T-helper 1 cell treated with Interleukin-12 subunit alpha and Interleukin-12 subunit beta and Interleukin-4 antibody, amounts not matched to agents 30 μg/mL and 1 μg/mL, for 36 hours (primary cell): ENCODE measurements at regions not wholly inside any gene's neighbourhood (a gene's known extent, or its start where the extent isn't known, plus 50 kb on each side); places are given as distances from the start of the nearest gene placed in this dataset.

ENCODE experiments used
- H3K27ac Mint-ChIP-seq: one replicate; pipeline ENCODE4 v1.8.0; 2021; ENCODE audit warnings: mild to moderate bottlenecking, mixed read lengths
- H3K27me3 Mint-ChIP-seq: one replicate; pipeline ENCODE4 v1.8.0; 2021; ENCODE audit warnings: low read depth, mixed read lengths
- H3K36me3 Mint-ChIP-seq: one replicate; pipeline ENCODE4 v1.8.0; 2021; ENCODE audit warnings: low read depth, mixed read lengths
- H3K4me1 Mint-ChIP-seq: one replicate; pipeline ENCODE4 v1.8.0; 2021; ENCODE audit warnings: low read depth, mixed read lengths
- H3K4me3 Mint-ChIP-seq: one replicate; pipeline ENCODE4 v1.8.0; 2021; ENCODE audit warnings: mild to moderate bottlenecking, moderate library complexity, mixed read lengths
- H3K9me3 Mint-ChIP-seq: one replicate; pipeline ENCODE4 v1.8.0; 2021; ENCODE audit warnings: mixed read lengths

DNA sequence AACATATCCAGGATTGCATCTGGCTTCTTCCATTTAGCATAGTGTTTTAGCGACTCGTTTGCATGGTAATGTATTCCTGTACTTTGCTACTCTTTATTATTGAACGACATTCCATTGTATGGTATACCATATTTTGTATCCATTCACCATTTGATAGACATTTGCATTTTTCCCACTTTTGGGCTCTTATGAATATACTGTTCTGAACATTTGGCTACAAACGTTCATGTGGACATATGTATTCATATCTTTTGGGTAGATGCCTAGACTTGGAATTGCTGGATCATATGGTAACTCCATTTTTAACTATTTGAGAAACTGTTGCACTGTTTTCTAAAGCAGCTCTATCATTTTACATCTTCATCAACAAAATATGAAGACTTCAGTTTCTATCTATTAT, 383.7 kb upstream of the AKR1E2 start:
- H3K4me3 Mint-ChIP-seq = no peak overlapping the region
- H3K9me3 Mint-ChIP-seq = peaks cover 11% of the 10 kb centered on the region
- H3K27ac Mint-ChIP-seq = no peak overlapping the region
- H3K36me3 Mint-ChIP-seq = no peaks in the 10 kb centered on the region
- peaks cover 18% of the 10 kb centered on the region for H3K27me3 Mint-ChIP-seq
- H3K4me1 Mint-ChIP-seq = no peaks in the 10 kb centered on the region

DNA sequence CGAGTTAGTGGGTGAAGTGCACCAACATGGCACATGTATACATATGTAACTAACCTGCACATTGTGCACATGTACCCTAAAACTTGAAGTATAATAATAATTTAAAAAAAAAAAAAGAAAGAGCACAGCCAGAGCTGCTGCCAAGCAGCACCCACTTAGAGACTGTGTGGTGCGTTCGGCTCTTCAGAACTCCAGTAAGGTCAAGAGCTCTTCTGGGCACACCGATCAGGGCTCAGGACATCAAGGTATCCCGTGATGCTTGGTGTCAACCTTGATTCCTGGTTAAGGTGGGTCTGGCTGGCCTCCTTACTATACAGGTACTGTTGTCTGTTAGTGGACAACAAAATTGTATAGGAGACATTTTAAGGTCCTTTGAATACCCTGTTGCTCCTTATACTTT, 385.7 kb upstream of the AKR1E2 start:
- Mint-ChIP-seq H3K27ac (no peak overlapping the region), H3K36me3 (no peaks in the 10 kb centered on the region), H3K4me3 (no peak overlapping the region), H3K27me3 (peaks cover 15% of the 10 kb centered on the region), H3K4me1 (no peaks in the 10 kb centered on the region), H3K9me3 (peaks cover 11% of the 10 kb centered on the region)

DNA sequence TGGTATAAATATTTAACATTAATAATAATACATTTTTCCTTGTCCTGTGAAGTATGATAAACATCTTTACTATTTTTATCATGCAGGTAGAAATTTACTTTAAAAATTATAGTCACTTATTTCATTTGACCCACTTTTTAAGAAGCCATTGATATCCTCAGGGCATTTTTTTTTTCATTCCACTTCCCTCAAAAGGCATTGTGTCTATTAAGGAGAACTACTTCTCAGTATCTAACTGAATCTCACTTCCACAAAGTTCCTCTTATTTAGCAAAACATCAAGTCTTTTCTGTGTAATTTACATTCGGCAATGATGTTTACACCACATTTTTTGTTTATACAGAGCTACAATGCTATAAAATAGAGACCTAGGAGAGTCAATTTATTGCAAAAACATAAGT, 388.2 kb upstream of the AKR1E2 start:
- Mint-ChIP-seq H3K4me1 (no peaks in the 10 kb centered on the region), H3K9me3 (peaks cover 7% of the 10 kb centered on the region), H3K27me3 (peaks cover 8% of the 10 kb centered on the region), H3K36me3 (no peaks in the 10 kb centered on the region), H3K27ac (no peak overlapping the region), H3K4me3 (no peak overlapping the region)

DNA sequence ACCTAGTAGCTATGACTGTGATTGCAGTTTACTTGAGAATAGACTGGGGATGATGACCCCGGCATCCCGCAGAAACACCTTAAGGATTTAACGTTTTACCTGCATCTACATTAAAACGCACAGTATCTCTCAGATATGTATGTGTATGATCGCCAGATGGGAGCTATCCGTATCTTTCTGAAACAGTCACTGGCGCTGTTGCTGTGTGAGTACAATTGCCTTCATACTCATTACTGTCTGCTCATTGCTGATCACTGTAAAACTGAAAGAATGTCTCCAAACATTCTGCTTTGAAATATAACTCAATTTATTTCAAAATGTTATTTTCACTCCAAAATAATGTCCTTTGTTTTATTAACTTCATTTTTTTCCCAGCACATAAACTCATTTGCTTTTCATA, 388.9 kb upstream of the AKR1E2 start:
- peaks cover 5% of the 10 kb centered on the region for H3K27me3 Mint-ChIP-seq
- H3K27ac Mint-ChIP-seq = no peak overlapping the region
- no peak overlapping the region for H3K4me3 Mint-ChIP-seq
- H3K36me3 Mint-ChIP-seq = no peaks in the 10 kb centered on the region
- H3K4me1 Mint-ChIP-seq = no peaks in the 10 kb centered on the region
- H3K9me3 Mint-ChIP-seq = peaks cover 3% of the 10 kb centered on the region

DNA sequence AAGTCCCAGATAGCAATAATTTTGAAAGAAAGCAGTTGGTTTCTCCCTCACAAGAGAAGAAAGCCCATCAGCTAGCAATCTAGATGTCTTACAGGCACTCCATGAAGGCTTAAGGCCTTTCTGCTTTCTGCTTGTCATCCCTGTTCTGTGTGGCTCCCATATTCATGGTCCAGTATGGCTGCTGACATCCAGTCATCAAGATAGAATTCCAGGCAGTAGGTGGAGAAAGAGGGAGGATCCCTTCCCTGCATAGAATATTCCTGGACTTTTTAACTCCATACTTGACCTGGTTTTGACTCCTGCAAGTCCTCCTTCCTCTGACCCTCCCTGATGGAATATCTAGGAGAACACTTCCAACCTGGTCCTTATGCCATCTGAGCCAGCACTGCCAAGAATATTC, 389.9 kb upstream of the AKR1E2 start:
- Mint-ChIP-seq H3K9me3 (no peaks in the 10 kb centered on the region), H3K27me3 (peaks cover 5% of the 10 kb centered on the region), H3K4me3 (no peak overlapping the region), H3K4me1 (no peaks in the 10 kb centered on the region), H3K27ac (no peak overlapping the region), H3K36me3 (no peaks in the 10 kb centered on the region)

DNA sequence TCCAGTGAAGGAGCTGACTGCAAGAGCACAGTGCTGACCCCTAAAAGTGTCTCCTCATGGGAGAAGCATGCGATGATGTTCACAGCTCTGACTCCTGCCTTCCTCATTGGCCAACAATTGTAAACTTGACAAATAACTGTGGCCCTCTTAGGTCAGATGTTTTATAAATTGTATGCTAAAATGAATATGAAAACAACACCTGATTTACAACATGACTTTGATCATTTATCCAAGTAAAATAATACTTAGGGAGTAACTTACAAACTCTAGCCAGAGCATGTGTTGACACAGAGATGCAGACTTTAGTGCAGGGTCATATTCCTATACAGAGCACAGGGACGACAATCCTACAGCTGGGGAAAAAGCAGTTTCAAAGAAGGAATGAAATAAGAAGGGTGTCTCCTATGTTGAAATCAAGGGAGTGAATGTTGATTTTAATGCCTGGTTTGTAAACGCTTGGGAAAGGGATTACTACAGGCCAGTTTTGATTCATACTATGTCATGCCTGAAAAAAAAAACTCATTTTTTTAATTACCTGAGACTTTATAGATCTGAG, 391.4 kb upstream of the AKR1E2 start:
- H3K36me3 Mint-ChIP-seq = no peaks in the 10 kb centered on the region
- no peak overlapping the region for H3K27ac Mint-ChIP-seq
- H3K4me3 Mint-ChIP-seq = no peak overlapping the region
- peaks cover 5% of the 10 kb centered on the region for H3K27me3 Mint-ChIP-seq
- H3K9me3 Mint-ChIP-seq = no peaks in the 10 kb centered on the region
- no peaks in the 10 kb centered on the region for H3K4me1 Mint-ChIP-seq

DNA sequence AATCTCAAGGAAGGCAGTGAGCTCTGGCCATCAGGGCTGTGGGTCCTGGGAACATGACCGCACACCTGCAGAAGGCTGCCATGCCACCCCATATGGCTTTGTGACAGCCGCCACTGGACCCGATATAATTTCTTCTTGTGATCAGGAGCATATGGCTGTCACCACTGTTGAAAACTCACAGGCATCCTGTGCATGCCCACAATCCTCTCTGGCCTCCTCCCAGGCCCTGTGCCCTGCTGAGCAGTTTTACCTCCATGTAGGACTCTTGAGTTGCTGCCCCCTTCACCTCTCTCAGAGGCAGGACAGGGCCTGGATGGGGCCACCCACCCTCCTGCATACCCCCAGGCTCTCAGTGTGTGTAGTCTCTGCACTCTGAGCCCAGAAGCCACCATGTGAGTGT, 391.9 kb upstream of the AKR1E2 start:
- H3K36me3 Mint-ChIP-seq = no peaks in the 10 kb centered on the region
- H3K9me3 Mint-ChIP-seq = no peaks in the 10 kb centered on the region
- no peaks in the 10 kb centered on the region for H3K4me1 Mint-ChIP-seq
- no peak overlapping the region for H3K4me3 Mint-ChIP-seq
- no peak overlapping the region for H3K27ac Mint-ChIP-seq
- peaks cover 6% of the 10 kb centered on the region for H3K27me3 Mint-ChIP-seq

DNA sequence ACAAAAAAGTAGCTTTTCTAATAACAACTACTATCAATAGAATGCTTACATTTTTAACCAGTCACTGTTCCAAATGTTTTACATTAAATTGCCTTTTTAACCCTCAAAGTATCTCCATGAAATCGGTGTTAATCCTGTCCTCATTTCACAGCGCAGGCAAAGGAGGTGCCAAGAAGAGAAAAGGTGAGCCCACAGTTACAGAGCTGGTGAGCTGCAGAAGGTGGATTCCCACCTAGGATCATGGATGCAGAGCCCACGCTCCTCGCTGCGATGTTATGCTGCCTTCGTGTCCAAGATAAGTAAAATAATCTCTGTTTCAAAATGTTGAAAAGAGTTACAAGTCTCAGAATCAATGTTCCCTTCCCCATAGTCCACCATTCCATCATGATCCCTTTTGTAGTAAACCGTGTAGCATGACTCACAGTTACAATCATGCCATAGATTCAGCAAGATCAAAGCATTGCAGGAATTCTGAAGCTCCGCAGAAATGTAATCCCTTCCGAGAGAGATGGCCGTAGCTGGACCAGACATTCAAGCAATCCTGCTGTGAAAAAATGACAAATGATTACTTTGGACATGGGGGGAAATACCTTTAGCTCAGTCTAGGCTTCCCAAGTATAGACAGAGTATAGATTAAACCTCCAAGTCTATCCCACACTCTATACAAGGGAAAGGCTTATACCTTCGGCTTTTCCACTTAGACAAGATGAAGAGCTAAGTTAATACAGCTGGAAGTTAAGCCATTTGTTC, 394.7 kb upstream of the AKR1E2 start:
- H3K27ac Mint-ChIP-seq = no peak overlapping the region
- H3K4me3 Mint-ChIP-seq = no peak overlapping the region
- H3K27me3 Mint-ChIP-seq = peaks cover 8% of the 10 kb centered on the region
- H3K4me1 Mint-ChIP-seq = no peaks in the 10 kb centered on the region
- H3K36me3 Mint-ChIP-seq = no peaks in the 10 kb centered on the region
- H3K9me3 Mint-ChIP-seq = peaks cover 3% of the 10 kb centered on the region

DNA sequence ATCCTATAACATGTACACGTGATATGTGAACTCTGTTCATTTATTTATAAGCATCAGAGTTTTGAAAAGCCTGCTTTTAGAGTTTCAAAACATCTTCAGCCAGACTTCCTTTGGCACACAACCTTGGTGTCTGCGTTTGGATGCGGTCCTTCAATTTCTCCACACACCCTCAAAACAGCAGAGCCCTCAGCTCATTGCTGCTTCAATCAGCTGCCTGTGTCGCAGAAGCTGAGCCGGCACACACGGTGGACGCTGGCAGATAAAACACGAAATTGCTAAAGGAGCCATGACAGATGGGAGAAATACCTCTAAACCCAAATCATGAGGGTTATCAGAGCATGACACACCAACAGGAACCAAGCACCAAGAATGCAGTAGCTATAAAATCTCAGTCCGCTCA, 396.4 kb upstream of the AKR1E2 start:
- Mint-ChIP-seq H3K4me3 (no peak overlapping the region), H3K27ac (no peak overlapping the region), H3K36me3 (no peaks in the 10 kb centered on the region)

DNA sequence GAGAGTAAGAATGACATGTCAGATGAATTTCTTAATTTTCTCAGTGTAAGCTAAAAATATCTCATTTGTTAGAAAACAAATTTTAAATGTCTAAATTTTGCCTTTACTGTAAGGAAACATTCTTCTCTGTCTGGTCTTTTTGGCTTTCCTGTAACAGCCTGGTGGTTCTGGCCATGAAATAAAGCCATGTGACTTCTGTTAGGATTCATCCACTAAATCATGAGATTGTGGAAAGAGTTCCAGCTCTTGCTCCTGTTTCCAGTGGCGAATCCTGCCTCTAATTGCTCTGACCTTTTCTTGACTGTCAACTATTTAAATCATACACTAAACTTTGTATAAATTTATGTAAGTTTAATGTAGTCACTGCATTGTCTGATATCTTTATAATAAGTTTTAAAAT, 398.5 kb upstream of the AKR1E2 start:
- Mint-ChIP-seq H3K9me3 (peaks cover 3% of the 10 kb centered on the region), H3K36me3 (no peaks in the 10 kb centered on the region), H3K27ac (no peak overlapping the region), H3K27me3 (peaks cover 11% of the 10 kb centered on the region), H3K4me3 (no peak overlapping the region), H3K4me1 (no peaks in the 10 kb centered on the region)

More for the DNA sequence above, 396.4 kb upstream of the AKR1E2 start:
- Mint-ChIP-seq H3K4me1 (no peaks in the 10 kb centered on the region), H3K9me3 (peaks cover 3% of the 10 kb centered on the region), H3K27me3 (peaks cover 8% of the 10 kb centered on the region)

DNA sequence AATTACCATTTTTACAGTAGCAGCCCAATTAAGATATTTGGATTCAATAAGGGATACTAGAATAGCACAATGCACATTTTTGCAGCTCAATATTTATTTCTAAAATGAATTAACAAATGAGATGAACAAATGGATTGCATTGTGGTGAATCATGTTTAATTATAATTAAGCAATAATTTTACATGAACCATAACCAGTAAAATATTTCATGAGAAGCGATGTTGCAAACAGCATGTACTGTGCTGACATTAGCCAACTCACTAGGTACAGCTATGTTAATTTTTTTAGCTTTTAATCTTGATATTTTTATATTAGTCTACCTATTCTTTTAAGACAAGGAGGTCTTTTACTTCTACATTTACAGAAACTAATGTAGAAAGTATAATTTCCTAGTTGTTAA, 399.1 kb upstream of the AKR1E2 start:
- Mint-ChIP-seq H3K27ac (no peak overlapping the region), H3K9me3 (peaks cover 3% of the 10 kb centered on the region), H3K36me3 (no peaks in the 10 kb centered on the region), H3K27me3 (peaks cover 14% of the 10 kb centered on the region), H3K4me1 (no peaks in the 10 kb centered on the region), H3K4me3 (no peak overlapping the region)

DNA sequence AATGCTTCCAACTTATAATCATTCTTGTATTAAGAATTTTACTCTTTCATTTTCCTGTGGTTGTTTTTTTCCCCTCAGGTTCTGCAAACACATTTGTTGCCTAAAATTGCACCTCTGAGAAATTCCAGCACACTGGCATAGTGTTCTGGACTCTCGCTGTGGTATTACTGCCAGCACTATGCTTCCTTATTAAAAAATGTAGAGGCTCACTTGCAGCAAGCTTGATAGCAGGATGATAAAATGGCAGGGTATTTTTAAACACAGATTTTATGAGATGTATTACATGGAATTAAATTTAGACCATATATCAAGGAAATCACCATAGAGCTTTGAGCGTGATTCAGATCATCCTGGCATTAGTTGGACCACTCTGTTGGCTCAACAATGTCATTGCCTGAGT, 416.7 kb upstream of the AKR1E2 start:
- H3K4me3 Mint-ChIP-seq = no peak overlapping the region
- H3K9me3 Mint-ChIP-seq = no peaks in the 10 kb centered on the region
- H3K27me3 Mint-ChIP-seq = no peaks in the 10 kb centered on the region
- peaks cover 2% of the 10 kb centered on the region for H3K4me1 Mint-ChIP-seq
- no peaks in the 10 kb centered on the region for H3K36me3 Mint-ChIP-seq
- no peak overlapping the region for H3K27ac Mint-ChIP-seq

DNA sequence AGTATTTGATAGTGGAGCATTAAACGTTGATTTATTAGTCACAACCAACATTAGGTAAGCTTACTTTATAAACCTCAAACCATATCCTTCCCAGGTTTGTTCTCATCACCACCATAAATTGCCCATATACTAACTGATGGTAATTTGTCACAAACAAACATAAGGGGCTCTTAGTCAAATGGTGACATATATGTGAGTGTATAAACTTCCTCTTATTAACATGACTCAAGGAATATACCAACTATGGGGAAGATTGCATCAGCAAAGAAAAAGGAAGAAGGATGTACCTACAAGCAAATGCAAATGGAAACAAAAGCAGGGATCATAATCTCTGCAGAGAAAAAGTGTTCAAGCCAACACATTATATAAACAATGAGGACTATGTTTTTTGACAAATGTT, 418.2 kb upstream of the AKR1E2 start:
- H3K36me3 Mint-ChIP-seq = no peaks in the 10 kb centered on the region
- no peak overlapping the region for H3K27ac Mint-ChIP-seq
- no peaks in the 10 kb centered on the region for H3K27me3 Mint-ChIP-seq
- H3K4me1 Mint-ChIP-seq = peaks cover 2% of the 10 kb centered on the region
- no peaks in the 10 kb centered on the region for H3K9me3 Mint-ChIP-seq
- no peak overlapping the region for H3K4me3 Mint-ChIP-seq

DNA sequence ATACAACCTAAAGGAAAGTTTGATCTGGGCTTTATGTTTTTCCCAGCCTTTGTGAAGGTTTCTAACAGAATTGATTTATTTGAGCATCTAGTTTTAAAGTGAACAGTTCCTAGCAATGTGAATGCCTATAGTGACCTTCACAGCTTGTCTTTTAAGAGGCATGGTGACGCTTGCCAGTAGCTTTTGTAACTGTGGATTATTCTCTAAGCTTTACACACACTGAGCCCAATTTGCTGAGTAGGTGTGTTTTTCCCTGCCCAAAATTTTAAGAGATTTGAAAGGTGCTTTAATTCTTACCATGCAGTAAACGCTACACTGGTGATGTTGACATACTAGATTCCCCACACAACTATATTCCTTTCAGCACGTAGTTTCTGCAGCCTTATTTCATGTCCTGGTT, 420.2 kb upstream of the AKR1E2 start:
- no peaks in the 10 kb centered on the region for H3K9me3 Mint-ChIP-seq
- H3K4me1 Mint-ChIP-seq = peaks cover 2% of the 10 kb centered on the region

DNA sequence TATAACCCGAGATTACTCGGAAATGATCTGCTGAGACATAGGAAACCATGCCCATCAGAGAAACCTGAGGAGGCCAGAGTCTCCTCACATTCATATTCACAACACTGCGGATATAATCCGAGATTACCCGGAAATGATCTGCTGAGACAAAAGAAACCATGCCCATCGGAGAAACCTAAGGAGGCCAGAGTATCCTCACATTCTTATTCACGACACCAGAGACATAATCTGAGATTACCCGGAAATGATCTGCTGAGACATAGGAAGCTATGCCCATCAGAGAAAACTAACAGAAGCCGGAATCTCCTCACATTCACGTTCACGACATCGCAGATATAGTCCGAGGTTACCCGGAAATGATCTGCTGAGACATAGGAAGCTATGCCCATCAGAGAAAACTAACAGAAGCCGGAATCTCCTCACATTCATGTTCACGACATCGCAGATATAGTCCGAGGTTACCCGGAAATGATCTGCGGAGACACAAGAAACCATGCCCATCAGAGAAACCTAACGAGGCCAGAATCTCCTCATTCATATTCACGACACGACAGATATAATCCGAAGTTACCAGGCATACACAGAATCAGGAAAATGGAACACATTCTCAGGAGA, 422.3 kb upstream of the AKR1E2 start:
- Mint-ChIP-seq H3K4me3 (no peak overlapping the region), H3K9me3 (no peaks in the 10 kb centered on the region), H3K4me1 (peaks cover 2% of the 10 kb centered on the region)

More for the DNA sequence above, 420.2 kb upstream of the AKR1E2 start:
- Mint-ChIP-seq H3K4me3 (no peak overlapping the region), H3K27ac (no peak overlapping the region), H3K27me3 (no peaks in the 10 kb centered on the region), H3K36me3 (no peaks in the 10 kb centered on the region)

More for the DNA sequence above, 422.3 kb upstream of the AKR1E2 start:
- H3K27me3 Mint-ChIP-seq = peaks cover 3% of the 10 kb centered on the region
- no peaks in the 10 kb centered on the region for H3K36me3 Mint-ChIP-seq
- H3K27ac Mint-ChIP-seq = no peak overlapping the region
